HepG2 (cell line): ENCODE measurements at regions not wholly inside any gene's neighbourhood (a gene's known extent, or its start where the extent isn't known, plus 50 kb on each side); places are given as distances from the start of the nearest gene placed in this dataset.

Experiments used
- CC2D1A ChIP-seq: sonication (generic); formaldehyde crosslinking; IDR thresholded peaks from 2 replicates; pipeline ENCODE4 v1.8.1; 2023; ENCODE audit warnings: mild to moderate bottlenecking, missing genetic modification reagents
- EZH2 ChIP-seq: conservative IDR thresholded peaks from 2 replicates; pipeline ENCODE4 v1.6.1; 2012; ENCODE audit warnings: mild to moderate bottlenecking, low read depth, low read length, moderate library complexity
- HOXA5 ChIP-seq: sonication (generic); formaldehyde crosslinking; IDR thresholded peaks from 2 replicates; pipeline ENCODE4 v1.4.0; 2020; ENCODE audit warnings: missing genetic modification reagents
- MAFF ChIP-seq: IDR thresholded peaks from 2 replicates; pipeline ENCODE4 v1.6.1; 2011; ENCODE audit warnings: low read depth, low read length, improper control_type of control experiment
- REST ChIP-seq, 2 experiments: IDR thresholded peaks; 2 replicates each; pipeline ENCODE4 v1.6.1; 2011 to 2012; ENCODE audit warnings: low read length in 2 of 2, borderline replicate concordance in 1 of 2, low read depth in 1 of 2, mild to moderate bottlenecking in 1 of 2, moderate library complexity in 1 of 2
- ZNF235 ChIP-seq: sonication (generic); formaldehyde crosslinking; IDR thresholded peaks from 2 replicates; pipeline ENCODE4 v1.8.1; 2023; ENCODE audit warnings: mild to moderate bottlenecking, missing genetic modification reagents, borderline replicate concordance

- TF ChIP-seq EZH2: no peak
- TF ChIP-seq REST (IDR thresholded peaks at IDR 0.05; ENCODE audit: borderline replicate concordance in 1 of 2, low read depth in 1 of 2, low read length in 2 of 2): no peak
- TF ChIP-seq CC2D1A (CRISPR knock-in tag): no peak
- TF ChIP-seq ZNF235 (CRISPR knock-in tag): no peak
- TF ChIP-seq HOXA5: no peak
- TF ChIP-seq MAFF: no peak
These were observed 68.3 kb upstream of the PPM1B start for GRCh38 chr2:44100351-44100750.
